CD4-positive, alpha-beta T cell (primary cell): ENCODE measurements at regions not wholly inside any gene's neighbourhood (a gene's known extent, or its start where the extent isn't known, plus 50 kb on each side); places are given as distances from the start of the nearest gene placed in this dataset.

ENCODE experiments used
- ATAC-seq: fragments of 200-7000 bp; cut with Tn5 transposase; one replicate; pipeline ENCODE4 v1.10.0; 2022; ENCODE audit warnings: mild to moderate bottlenecking; ENCODE audit not compliant: poor library complexity
- CTCF ChIA-PET: fragments of 350-600 bp; sonication (Branson Sonifier 250); formaldehyde crosslinking; loops from one replicate; lab custom pipeline; 2021; ENCODE audit warnings: antibody characterized with exemption, inconsistent platforms; lab: Charles Lee
- POLR2A ChIA-PET: fragments of 350-600 bp; sonication (Branson Sonifier 250); formaldehyde crosslinking; loops from one replicate; lab custom pipeline; 2021; ENCODE audit warnings: antibody characterized with exemption, inconsistent platforms; lab: Charles Lee
- DNase-seq, 14 experiments: peaks; one replicate each; pipeline ENCODE4 v3.0.0-alpha.2; 2013 to 2020; ENCODE audit warnings: mixed read lengths in 2 of 14
- H3K27ac ChIP-seq, 2 donors: one replicate each; pipeline versions ENCODE4 v1.5.1 to v1.7.0; 2013; ENCODE audit warnings: low read length in 2 of 2, low read depth in 1 of 2, mild to moderate bottlenecking in 1 of 2
- H3K27me3 ChIP-seq, 2 experiments: 1 replicate in 1 of 2; 2 replicates in 1 of 2; pipeline versions ENCODE4 v1.6.1 to v1.7.0; 2013; ENCODE audit warnings: low read length in 2 of 2, control low read depth in 1 of 2, mild to moderate bottlenecking in 1 of 2, moderate library complexity in 1 of 2; ENCODE audit not compliant: insufficient read depth in 2 of 2, control insufficient read depth in 1 of 2
- H3K36me3 ChIP-seq: one replicate; pipeline ENCODE4 v1.6.1; 2013; ENCODE audit warnings: low read length, control low read depth; ENCODE audit not compliant: insufficient read depth
- H3K4me1 ChIP-seq: one replicate; pipeline ENCODE4 v1.6.1; 2013; ENCODE audit warnings: low read length, control low read depth; ENCODE audit not compliant: insufficient read depth
- H3K4me3 ChIP-seq: one replicate; pipeline ENCODE4 v1.5.1; 2013; ENCODE audit warnings: mild to moderate bottlenecking, low read length, moderate library complexity
- H3K9me3 ChIP-seq, 2 experiments: 1 replicate in 1 of 2; 2 replicates in 1 of 2; pipeline versions ENCODE4 v1.6.1 to v1.7.0; 2013; ENCODE audit warnings: low read length in 2 of 2, mild to moderate bottlenecking in 2 of 2, control low read depth in 1 of 2, moderate library complexity in 1 of 2; ENCODE audit not compliant: control insufficient read depth in 1 of 2, insufficient read depth in 1 of 2
- H3K27ac Mint-ChIP-seq: one replicate; pipeline ENCODE4 v1.8.0; 2020; ENCODE audit warnings: mixed read lengths
- H3K27me3 Mint-ChIP-seq: one replicate; pipeline ENCODE4 v1.8.0; 2021; ENCODE audit warnings: mixed read lengths
- H3K36me3 Mint-ChIP-seq: one replicate; pipeline ENCODE4 v1.8.0; 2021; ENCODE audit warnings: low read depth, mixed read lengths
- H3K4me1 Mint-ChIP-seq: one replicate; pipeline ENCODE4 v1.8.0; 2021; ENCODE audit warnings: low read depth, mixed read lengths
- H3K4me3 Mint-ChIP-seq: one replicate; pipeline ENCODE4 v1.8.0; 2020; ENCODE audit warnings: mild to moderate bottlenecking, mixed read lengths
- H3K9me3 Mint-ChIP-seq: one replicate; pipeline ENCODE4 v1.8.0; 2020; ENCODE audit warnings: mixed read lengths
- CTCF ChIP-seq: fragments of 200-600 bp; IDR thresholded peaks from one replicate; pipeline ENCODE4 v1.8.0; 2022; ENCODE audit warnings: antibody characterized with exemption, mild to moderate bottlenecking
- intact Hi-C, 2 experiments: fragments of 100-400 bp; cut with DNase I in 1 of 2; cut with micrococcal nuclease in 1 of 2; formaldehyde crosslinking; loops; one replicate each; pipeline versions ENCODE4 v1.15.1 to v1.9.0; 2023 to 2025; cut with DNase I, micrococcal nuclease

GRCh38 chr17:13384626-13385025, 217.1 kb downstream of the HS3ST3A1 start:
- Histone ChIP-seq H3K27me3 (peaks cover 0 to 4% of the 10 kb centered on the region in 2 experiments), H3K27ac (no peak overlapping the region), H3K9me3 (no peaks in the 10 kb centered on the region), H3K4me1 (no peaks in the 10 kb centered on the region), H3K4me3 (no peak overlapping the region), H3K36me3 (no peaks in the 10 kb centered on the region)
- Mint-ChIP-seq H3K9me3 (no peaks in the 10 kb centered on the region), H3K27me3 (peaks cover 7% of the 10 kb centered on the region), H3K4me1 (no peaks in the 10 kb centered on the region), H3K27ac (no peak overlapping the region), H3K36me3 (no peaks in the 10 kb centered on the region), H3K4me3 (no peak overlapping the region)
- ATAC-seq: no peak
- ChIA-PET CTCF (no interaction called here), POLR2A (no interaction called here)
- DNase-seq: no peak
- TF ChIP-seq CTCF: no peak
- intact Hi-C loops: no loop called here

- intact Hi-C loops: no loop called here
- Mint-ChIP-seq H3K4me3 (no peak overlapping the region), H3K4me1 (no peaks in the 10 kb centered on the region), H3K27me3 (no peaks in the 10 kb centered on the region), H3K36me3 (no peaks in the 10 kb centered on the region), H3K27ac (no peak overlapping the region), H3K9me3 (peaks cover 2% of the 10 kb centered on the region)
- Histone ChIP-seq H3K27me3 (no peaks in the 10 kb centered on the region), H3K27ac (no peak overlapping the region), H3K4me3 (no peak overlapping the region), H3K9me3 (no peaks in the 10 kb centered on the region), H3K4me1 (no peaks in the 10 kb centered on the region), H3K36me3 (no peaks in the 10 kb centered on the region)
- POLR2A ChIA-PET: no interaction called here
- CTCF ChIA-PET: no interaction called here
- DNase-seq (no peak), ATAC-seq (no peak)
- TF ChIP-seq CTCF: no peak
Observed at GRCh38 chr17:13378361-13378760, 223.4 kb downstream of the HS3ST3A1 start.

- H3K9me3 Mint-ChIP-seq: peaks cover 2% of the 10 kb centered on the region
- H3K27me3 Mint-ChIP-seq: no peaks in the 10 kb centered on the region
- intact Hi-C loops: no loop called here
Observed at GRCh38 chr17:13374203-13375143, 227.3 kb downstream of the HS3ST3A1 start.

More at GRCh38 chr17:13374203-13375143, 227.3 kb downstream of the HS3ST3A1 start:
- Mint-ChIP-seq H3K4me3 (no peak overlapping the region), H3K27ac (no peak overlapping the region), H3K4me1 (no peaks in the 10 kb centered on the region), H3K36me3 (no peaks in the 10 kb centered on the region)
- Histone ChIP-seq H3K4me1 (no peaks in the 10 kb centered on the region), H3K27ac (no peak overlapping the region), H3K9me3 (no peaks in the 10 kb centered on the region), H3K4me3 (no peak overlapping the region), H3K36me3 (no peaks in the 10 kb centered on the region), H3K27me3 (no peaks in the 10 kb centered on the region)
- CTCF ChIA-PET: no interaction called here
- no peak for DNase-seq
- POLR2A ChIA-PET: no interaction called here
- no peak for ATAC-seq
- no peak for TF ChIP-seq CTCF
